ENCODE measurements at regions not wholly inside any gene's neighbourhood (a gene's known extent, or its start where the extent isn't known, plus 50 kb on each side); places are given as distances from the start of the nearest gene placed in this dataset.

- TF ChIP-seq CTCF (IDR thresholded peaks at IDR 0.05) = no peak
- TF ChIP-seq EZH2 (IDR thresholded peaks at IDR 0.05) = no peak
Observed at GRCh38 chr1:196090226-196090625, 518.0 kb downstream of the KCNT2 start.

Data from neural progenitor cell (in vitro differentiated cells).